ENCODE measurements at regions not wholly inside any gene's neighbourhood (a gene's known extent, or its start where the extent isn't known, plus 50 kb on each side); places are given as distances from the start of the nearest gene placed in this dataset.
"Not testable (repeated sequence)": the region's sequence is repeated elsewhere in the genome, so short reads cannot be mapped to it uniquely, and the experiment has no call there.

GRCh38 chr3:4207672-4208071 lies 95.5 kb upstream of the SETMAR start:
- no peak for DNase-seq (ENCODE audit: low read depth)
- no peak for TF ChIP-seq CTCF (conservative IDR thresholded peaks at IDR 0.05; ENCODE audit: control insufficient read depth, insufficient read depth, low read depth, low read length)
- H3K4me3 ChIP-seq (ENCODE audit: control insufficient read depth, low read depth, low read length), result no peak overlapping the region

GRCh38 chr3:4208556-4208955 lies 94.6 kb upstream of the SETMAR start:
- DNase-seq (ENCODE audit: low read depth), result no peak
- no peak overlapping the region for H3K4me3 ChIP-seq (ENCODE audit: control insufficient read depth, low read depth, low read length)
- no peak for TF ChIP-seq CTCF (conservative IDR thresholded peaks at IDR 0.05; ENCODE audit: control insufficient read depth, insufficient read depth, low read depth, low read length)

GRCh38 chr3:4211610-4212009 lies 91.6 kb upstream of the SETMAR start:
- H3K4me3 ChIP-seq (ENCODE audit: control insufficient read depth, low read depth, low read length), result no peak overlapping the region
- no peak for TF ChIP-seq CTCF (conservative IDR thresholded peaks at IDR 0.05; ENCODE audit: control insufficient read depth, insufficient read depth, low read depth, low read length)
- DNase-seq (ENCODE audit: low read depth), result no peak

GRCh38 chr3:4213420-4213819 lies 89.7 kb upstream of the SETMAR start:
- DNase-seq (ENCODE audit: low read depth); H3K4me3 ChIP-seq (ENCODE audit: control insufficient read depth, low read depth, low read length): not testable (repeated sequence)

- not testable (repeated sequence) for DNase-seq (ENCODE audit: low read depth); H3K4me3 ChIP-seq (ENCODE audit: control insufficient read depth, low read depth, low read length)
These were observed 86.2 kb upstream of the SETMAR start for GRCh38 chr3:4216974-4217373.

- no peak for DNase-seq (ENCODE audit: low read depth)
- H3K4me3 ChIP-seq (ENCODE audit: control insufficient read depth, low read depth, low read length), result no peak overlapping the region
- TF ChIP-seq CTCF (conservative IDR thresholded peaks at IDR 0.05; ENCODE audit: control insufficient read depth, insufficient read depth, low read depth, low read length), result no peak
These were observed 84.5 kb upstream of the SETMAR start for GRCh38 chr3:4218456-4219226.

GRCh38 chr3:4219227-4219568 lies 84.0 kb upstream of the SETMAR start:
- TF ChIP-seq CTCF (conservative IDR thresholded peaks at IDR 0.05; ENCODE audit: control insufficient read depth, insufficient read depth, low read depth, low read length), result no peak
- DNase-seq (ENCODE audit: low read depth), result no peak
- H3K4me3 ChIP-seq (ENCODE audit: control insufficient read depth, low read depth, low read length), result no peak overlapping the region

GRCh38 chr3:4220065-4220464 lies 83.1 kb upstream of the SETMAR start:
- H3K4me3 ChIP-seq (ENCODE audit: control insufficient read depth, low read depth, low read length), result no peak overlapping the region
- DNase-seq (ENCODE audit: low read depth), result no peak
- no peak for TF ChIP-seq CTCF (conservative IDR thresholded peaks at IDR 0.05; ENCODE audit: control insufficient read depth, insufficient read depth, low read depth, low read length)

Measured in fibroblast of mammary gland (primary cell).